ENCODE measurements at regions not wholly inside any gene's neighbourhood (a gene's known extent, or its start where the extent isn't known, plus 50 kb on each side); places are given as distances from the start of the nearest gene placed in this dataset.
"Not testable (repeated sequence)": the region's sequence is repeated elsewhere in the genome, so short reads cannot be mapped to it uniquely, and the experiment has no call there.

- DNase-seq (ENCODE audit: low read depth in 2 of 2), result no peak
Observed at GRCh38 chr6:168939041-168939440, 314.6 kb downstream of the THBS2 start.

- no peak for DNase-seq (ENCODE audit: low read depth in 2 of 2)
Observed at GRCh38 chr6:168938546-168938945, 315.1 kb downstream of the THBS2 start.

- DNase-seq (ENCODE audit: low read depth in 2 of 2), result no peak
Observed at GRCh38 chr6:168937054-168937453, 316.6 kb downstream of the THBS2 start.

- no peak for DNase-seq (ENCODE audit: low read depth in 2 of 2)
Observed at GRCh38 chr6:168935628-168936010, 318.0 kb downstream of the THBS2 start.

- no peak for DNase-seq (ENCODE audit: low read depth in 2 of 2)
Observed at GRCh38 chr6:168934660-168935627, 318.7 kb downstream of the THBS2 start.

GRCh38 chr6:168932171-168932570 is 321.5 kb downstream of the THBS2 start:
- not testable (repeated sequence) for DNase-seq (ENCODE audit: low read depth in 2 of 2)

- not testable (repeated sequence) for DNase-seq (ENCODE audit: low read depth in 2 of 2)
Observed at GRCh38 chr6:168931072-168931471, 322.6 kb downstream of the THBS2 start.

- no peak for DNase-seq (ENCODE audit: low read depth in 2 of 2)
Observed at GRCh38 chr6:168929871-168930450, 323.7 kb downstream of the THBS2 start.

- no peak for DNase-seq (ENCODE audit: low read depth in 2 of 2)
Observed at GRCh38 chr6:168928012-168928411, 325.6 kb downstream of the THBS2 start.

- no peak for DNase-seq (ENCODE audit: low read depth in 2 of 2)
Observed at GRCh38 chr6:168927026-168927425, 326.6 kb downstream of the THBS2 start.

- DNase-seq (ENCODE audit: low read depth in 2 of 2), result no peak
Observed at GRCh38 chr6:168926306-168926705, 327.3 kb downstream of the THBS2 start.

GRCh38 chr6:168925671-168926070 is 328.0 kb downstream of the THBS2 start:
- no peak for DNase-seq (ENCODE audit: low read depth in 2 of 2)

GRCh38 chr6:168923171-168923570 is 330.5 kb downstream of the THBS2 start:
- DNase-seq (ENCODE audit: low read depth in 2 of 2), result no peak

- DNase-seq (ENCODE audit: low read depth in 2 of 2), result no peak
Observed at GRCh38 chr6:168922436-168922835, 331.2 kb downstream of the THBS2 start.

GRCh38 chr6:168920289-168920688 is 333.4 kb downstream of the THBS2 start:
- no peak for DNase-seq (ENCODE audit: low read depth in 2 of 2)

- no peak for DNase-seq (ENCODE audit: low read depth in 2 of 2)
Observed at GRCh38 chr6:168919470-168920179, 334.0 kb downstream of the THBS2 start.

- DNase-seq (ENCODE audit: low read depth in 2 of 2), result no peak
Observed at GRCh38 chr6:168916576-168917211, 337.0 kb downstream of the THBS2 start.

- no peak for DNase-seq (ENCODE audit: low read depth in 2 of 2)
Observed at GRCh38 chr6:168915855-168916254, 337.8 kb downstream of the THBS2 start.

GRCh38 chr6:168915242-168915641 is 338.4 kb downstream of the THBS2 start:
- DNase-seq (ENCODE audit: low read depth in 2 of 2), result no peak

- no peak for DNase-seq (ENCODE audit: low read depth in 2 of 2)
Observed at GRCh38 chr6:168913866-168914469, 339.7 kb downstream of the THBS2 start.

- not testable (repeated sequence) for DNase-seq (ENCODE audit: low read depth in 2 of 2)
Observed at GRCh38 chr6:168913231-168913865, 340.3 kb downstream of the THBS2 start.

Data from stimulated activated CD4-positive, alpha-beta T cell treated with anti-CD3 and anti-CD28 coated beads, Interleukin-1b, Interleukin-23, amount 100 ng/mL, for 4 hours (primary cell).